T-helper 1 cell treated with Interleukin-12 subunit alpha and Interleukin-12 subunit beta and Interleukin-4 antibody, amounts not matched to agents 30 μg/mL and 1 μg/mL, for 36 hours (primary cell): ENCODE measurements at regions not wholly inside any gene's neighbourhood (a gene's known extent, or its start where the extent isn't known, plus 50 kb on each side); places are given as distances from the start of the nearest gene placed in this dataset.

Source experiments
- H3K27ac Mint-ChIP-seq: one replicate; pipeline ENCODE4 v1.8.0; 2021; ENCODE audit warnings: mild to moderate bottlenecking, mixed read lengths
- H3K27me3 Mint-ChIP-seq: one replicate; pipeline ENCODE4 v1.8.0; 2021; ENCODE audit warnings: low read depth, mixed read lengths
- H3K36me3 Mint-ChIP-seq: one replicate; pipeline ENCODE4 v1.8.0; 2021; ENCODE audit warnings: low read depth, mixed read lengths
- H3K4me1 Mint-ChIP-seq: one replicate; pipeline ENCODE4 v1.8.0; 2021; ENCODE audit warnings: low read depth, mixed read lengths
- H3K4me3 Mint-ChIP-seq: one replicate; pipeline ENCODE4 v1.8.0; 2021; ENCODE audit warnings: mild to moderate bottlenecking, moderate library complexity, mixed read lengths
- H3K9me3 Mint-ChIP-seq: one replicate; pipeline ENCODE4 v1.8.0; 2021; ENCODE audit warnings: mixed read lengths

DNA sequence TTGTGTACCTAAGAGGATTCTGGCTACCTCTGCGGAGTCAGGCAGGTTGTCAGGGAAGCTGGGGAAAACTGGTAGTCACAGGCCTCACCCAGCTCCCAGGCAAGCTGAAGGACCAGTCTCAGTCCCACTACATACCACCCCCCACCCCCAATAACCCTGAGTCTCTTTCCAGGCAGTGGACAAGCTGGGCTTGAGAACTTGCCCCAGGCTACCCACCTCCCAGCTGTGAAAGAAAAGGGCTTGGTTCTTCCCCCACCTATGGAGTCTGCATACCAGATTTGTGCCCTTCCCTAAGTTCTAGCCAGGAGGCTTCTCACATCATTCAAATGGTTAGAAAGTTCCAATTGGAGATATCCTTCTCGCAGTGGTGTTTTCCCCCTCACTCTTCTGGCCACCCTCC is 1678.8 kb downstream of the MAT2B start:
- no peak overlapping the region for H3K4me3 Mint-ChIP-seq
- no peaks in the 10 kb centered on the region for H3K27me3 Mint-ChIP-seq
- no peaks in the 10 kb centered on the region for H3K4me1 Mint-ChIP-seq
- H3K36me3 Mint-ChIP-seq, result no peaks in the 10 kb centered on the region
- H3K9me3 Mint-ChIP-seq, result peaks cover 6% of the 10 kb centered on the region
- no peak overlapping the region for H3K27ac Mint-ChIP-seq

DNA sequence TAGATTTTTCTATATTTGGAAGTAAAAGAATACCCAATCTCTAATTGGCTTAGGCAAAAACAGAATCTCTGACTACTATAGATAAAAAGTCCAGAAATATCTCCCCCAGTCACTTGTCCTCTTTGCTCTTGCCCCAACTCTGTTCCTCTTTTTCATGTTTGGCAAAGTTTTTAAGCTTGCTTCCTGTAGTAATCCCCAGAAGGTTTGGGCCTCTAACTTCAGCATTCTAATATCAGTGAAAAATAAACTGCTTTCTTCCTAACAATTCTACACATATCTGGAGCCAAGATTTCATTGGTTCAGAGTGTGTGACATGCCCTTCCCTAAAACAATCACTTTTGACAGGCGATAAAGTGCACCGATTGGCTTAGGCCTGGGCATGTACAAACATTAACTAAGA is 1680.3 kb downstream of the MAT2B start:
- Mint-ChIP-seq H3K9me3 (peaks cover 6% of the 10 kb centered on the region), H3K27ac (no peak overlapping the region), H3K36me3 (no peaks in the 10 kb centered on the region), H3K27me3 (no peaks in the 10 kb centered on the region), H3K4me3 (no peak overlapping the region), H3K4me1 (no peaks in the 10 kb centered on the region)

DNA sequence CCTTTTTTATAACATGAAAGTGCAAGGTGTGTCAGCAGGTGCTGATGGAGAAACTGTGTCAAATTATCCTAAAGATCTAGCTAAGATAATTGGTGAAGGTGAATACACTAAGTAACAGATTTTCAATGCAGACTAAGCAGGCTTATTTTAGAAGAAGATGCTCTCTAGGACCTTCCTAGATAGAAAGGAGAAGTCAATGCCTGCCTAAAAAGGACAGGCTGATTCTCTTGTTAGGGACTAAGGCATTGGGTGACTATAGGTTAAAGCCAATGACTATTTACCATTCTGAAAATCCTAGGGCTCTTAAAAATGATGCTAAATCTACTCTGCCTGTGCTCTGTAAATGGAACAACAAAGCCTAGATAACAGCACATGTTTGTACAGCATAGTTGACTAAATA is 1682.4 kb downstream of the MAT2B start:
- Mint-ChIP-seq H3K4me3 (no peak overlapping the region), H3K27ac (no peak overlapping the region), H3K9me3 (peaks cover 6% of the 10 kb centered on the region), H3K4me1 (no peaks in the 10 kb centered on the region), H3K36me3 (no peaks in the 10 kb centered on the region), H3K27me3 (no peaks in the 10 kb centered on the region)

GRCh38 chr5:165188556-165189175 is 1683.2 kb downstream of the MAT2B start:
- no peaks in the 10 kb centered on the region for H3K4me1 Mint-ChIP-seq
- no peaks in the 10 kb centered on the region for H3K27me3 Mint-ChIP-seq
- no peaks in the 10 kb centered on the region for H3K36me3 Mint-ChIP-seq
- no peak overlapping the region for H3K4me3 Mint-ChIP-seq
- H3K27ac Mint-ChIP-seq, result no peak overlapping the region
- H3K9me3 Mint-ChIP-seq, result no peaks in the 10 kb centered on the region

DNA sequence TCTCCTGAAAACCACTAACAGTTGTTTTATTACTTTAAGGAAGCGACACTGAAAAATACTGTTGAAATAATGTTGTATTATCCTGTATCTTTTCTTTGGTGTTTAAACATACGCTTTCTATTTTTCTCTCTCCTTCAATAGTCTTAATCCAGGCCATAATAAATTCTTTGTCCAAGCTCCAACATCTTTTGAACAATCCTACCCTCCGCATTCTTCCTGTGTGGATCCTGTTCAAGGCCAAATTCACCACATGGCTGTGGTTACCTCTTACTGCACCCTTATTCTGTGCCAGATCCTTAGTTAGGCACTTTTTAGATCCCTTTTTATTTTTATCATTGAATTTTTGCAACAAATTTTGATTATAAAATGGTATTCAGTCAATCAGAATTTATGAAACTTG is 1691.5 kb downstream of the MAT2B start:
- Mint-ChIP-seq H3K4me3 (no peak overlapping the region), H3K9me3 (no peaks in the 10 kb centered on the region), H3K27me3 (no peaks in the 10 kb centered on the region), H3K36me3 (no peaks in the 10 kb centered on the region), H3K27ac (no peak overlapping the region), H3K4me1 (no peaks in the 10 kb centered on the region)

DNA sequence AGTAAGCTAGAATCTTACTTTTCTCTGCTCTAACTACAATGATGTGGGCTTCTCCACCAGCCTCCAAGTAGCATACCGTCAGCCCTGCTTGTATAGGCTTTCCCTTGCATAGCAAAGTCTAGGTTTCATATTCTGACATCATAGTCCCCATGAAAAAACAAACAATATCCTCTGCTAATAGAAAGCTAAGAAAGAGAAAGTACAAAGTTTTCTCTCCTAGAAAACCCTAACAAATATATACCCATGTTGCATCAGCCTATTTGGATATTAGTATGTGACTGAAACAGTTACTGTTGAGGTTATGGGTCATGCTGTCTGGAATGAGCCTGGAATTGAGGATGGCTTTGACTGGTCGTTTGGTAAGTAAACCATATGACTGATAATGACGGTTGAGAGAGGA is 1696.0 kb downstream of the MAT2B start:
- no peaks in the 10 kb centered on the region for H3K4me1 Mint-ChIP-seq
- no peaks in the 10 kb centered on the region for H3K27me3 Mint-ChIP-seq
- no peak overlapping the region for H3K27ac Mint-ChIP-seq
- no peaks in the 10 kb centered on the region for H3K9me3 Mint-ChIP-seq
- no peaks in the 10 kb centered on the region for H3K36me3 Mint-ChIP-seq
- H3K4me3 Mint-ChIP-seq, result no peak overlapping the region

DNA sequence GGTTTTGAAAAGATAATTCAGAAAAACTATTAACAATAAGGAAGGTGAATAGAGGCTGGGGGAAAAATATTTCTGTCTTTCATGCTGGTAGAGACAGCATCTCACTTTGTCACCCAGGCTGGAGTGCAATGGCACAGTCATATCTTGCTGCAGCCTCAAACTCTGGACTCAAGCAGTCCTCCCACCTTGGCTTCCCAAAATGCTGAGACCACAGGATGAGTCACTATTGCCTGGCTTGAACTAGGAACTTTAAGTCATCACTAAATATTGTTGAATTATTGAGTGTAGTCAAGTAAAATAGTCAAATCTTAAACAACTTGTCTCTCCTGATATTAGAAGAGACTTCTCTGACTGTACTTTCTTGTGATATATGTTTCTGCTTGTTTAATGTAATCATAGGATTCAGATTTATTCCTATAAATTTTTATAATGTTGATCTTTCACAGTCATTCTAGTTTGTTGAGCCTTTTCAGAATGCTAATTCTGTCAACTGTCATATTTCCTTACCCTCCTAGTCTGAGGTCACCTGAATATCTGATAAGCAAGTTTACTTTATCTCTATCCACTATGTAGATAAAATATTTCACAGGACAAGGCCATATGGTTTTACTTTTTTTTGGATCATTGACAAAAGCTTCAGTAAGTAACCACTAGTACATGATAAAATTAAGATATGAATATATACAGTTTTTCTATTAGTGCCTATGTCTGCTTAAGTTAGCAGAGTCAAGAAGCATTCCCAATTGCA is 1696.5 kb downstream of the MAT2B start:
- Mint-ChIP-seq H3K27ac (no peak overlapping the region), H3K4me3 (no peak overlapping the region), H3K27me3 (no peaks in the 10 kb centered on the region), H3K4me1 (no peaks in the 10 kb centered on the region), H3K9me3 (no peaks in the 10 kb centered on the region), H3K36me3 (no peaks in the 10 kb centered on the region)

DNA sequence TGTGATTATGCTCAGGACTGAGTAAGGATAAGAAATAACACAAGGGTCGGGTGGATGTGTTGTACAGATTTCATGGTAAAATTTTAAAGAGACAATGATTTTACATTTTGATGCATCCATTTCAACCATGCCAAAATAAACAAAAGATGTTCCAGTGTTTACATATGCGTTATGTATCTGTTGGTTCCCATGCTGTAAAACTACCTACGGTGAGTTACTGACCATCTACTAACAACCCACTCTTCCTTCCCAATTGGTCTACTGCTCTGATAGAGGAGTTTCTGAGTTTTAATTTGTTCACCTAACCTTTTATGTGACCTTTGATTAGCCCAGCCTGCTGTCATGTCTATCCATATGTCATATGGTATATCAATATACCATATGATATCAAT is 1697.1 kb downstream of the MAT2B start:
- Mint-ChIP-seq H3K9me3 (no peaks in the 10 kb centered on the region), H3K36me3 (no peaks in the 10 kb centered on the region), H3K4me1 (no peaks in the 10 kb centered on the region), H3K27ac (no peak overlapping the region), H3K4me3 (no peak overlapping the region), H3K27me3 (no peaks in the 10 kb centered on the region)

DNA sequence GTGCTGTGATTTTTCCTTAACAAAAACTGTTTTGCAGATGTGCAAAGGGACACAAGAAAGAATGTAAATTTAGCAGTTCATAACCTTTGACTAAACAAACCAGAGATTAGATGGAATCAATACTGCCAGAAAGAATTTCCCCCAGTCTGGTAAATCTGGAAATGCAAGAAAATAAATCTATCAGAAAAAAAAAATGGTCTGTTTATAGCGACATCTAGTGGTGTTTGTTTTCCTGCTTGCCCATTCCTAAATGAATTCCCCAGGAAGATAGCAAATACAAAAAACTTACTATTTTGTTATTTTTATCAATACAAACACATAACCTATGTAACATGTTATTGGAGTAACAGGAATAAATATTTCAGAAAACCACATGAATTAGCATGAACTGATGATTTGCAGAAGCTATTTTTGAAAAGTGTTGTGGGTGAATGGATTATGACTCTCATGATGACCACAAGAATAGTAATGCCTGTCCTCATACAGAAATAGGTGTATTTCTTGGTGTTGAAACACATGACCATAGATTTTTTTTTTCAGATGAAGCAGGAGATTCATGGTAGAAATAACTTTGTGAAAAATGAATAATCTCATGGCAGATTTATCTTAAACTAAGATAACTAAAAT is 1703.8 kb downstream of the MAT2B start:
- H3K4me1 Mint-ChIP-seq, result no peaks in the 10 kb centered on the region
- H3K9me3 Mint-ChIP-seq, result no peaks in the 10 kb centered on the region
- no peaks in the 10 kb centered on the region for H3K27me3 Mint-ChIP-seq
- H3K36me3 Mint-ChIP-seq, result no peaks in the 10 kb centered on the region
- no peak overlapping the region for H3K27ac Mint-ChIP-seq
- no peak overlapping the region for H3K4me3 Mint-ChIP-seq

- Mint-ChIP-seq H3K4me1 (no peaks in the 10 kb centered on the region), H3K27me3 (no peaks in the 10 kb centered on the region), H3K4me3 (no peak overlapping the region), H3K27ac (no peak overlapping the region), H3K9me3 (no peaks in the 10 kb centered on the region), H3K36me3 (no peaks in the 10 kb centered on the region)
These were observed 1719.1 kb downstream of the MAT2B start for GRCh38 chr5:165224366-165225045.

DNA sequence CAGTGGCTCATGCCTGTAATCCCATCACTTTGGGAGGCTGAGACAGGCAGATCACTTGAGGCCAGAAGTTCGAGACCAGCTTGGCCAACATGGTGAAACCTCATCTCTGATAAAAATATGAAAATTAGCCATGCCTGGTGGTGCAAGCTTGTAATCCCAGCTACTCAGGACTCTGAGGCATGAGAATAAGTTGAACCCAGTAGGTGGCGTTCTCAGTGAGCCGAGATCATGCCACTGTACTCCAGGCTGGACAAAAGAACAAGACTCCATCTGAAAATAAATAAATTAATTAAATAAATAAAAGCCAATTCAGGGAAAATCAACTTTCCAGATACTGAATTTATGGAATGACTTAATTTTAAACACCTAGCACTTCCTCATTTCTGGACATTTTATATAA is 1722.1 kb downstream of the MAT2B start:
- H3K4me1 Mint-ChIP-seq, result no peaks in the 10 kb centered on the region
- H3K36me3 Mint-ChIP-seq, result no peaks in the 10 kb centered on the region
- H3K9me3 Mint-ChIP-seq, result no peaks in the 10 kb centered on the region
- H3K27me3 Mint-ChIP-seq, result no peaks in the 10 kb centered on the region
- H3K27ac Mint-ChIP-seq, result no peak overlapping the region
- H3K4me3 Mint-ChIP-seq, result no peak overlapping the region

- H3K4me3 Mint-ChIP-seq, result no peak overlapping the region
- no peak overlapping the region for H3K27ac Mint-ChIP-seq
- H3K27me3 Mint-ChIP-seq, result no peaks in the 10 kb centered on the region
- H3K9me3 Mint-ChIP-seq, result no peaks in the 10 kb centered on the region
- no peaks in the 10 kb centered on the region for H3K36me3 Mint-ChIP-seq
- H3K4me1 Mint-ChIP-seq, result no peaks in the 10 kb centered on the region
These were observed 1722.8 kb downstream of the MAT2B start for GRCh38 chr5:165228184-165228583.

- no peaks in the 10 kb centered on the region for H3K4me1 Mint-ChIP-seq
- no peaks in the 10 kb centered on the region for H3K9me3 Mint-ChIP-seq
- H3K27ac Mint-ChIP-seq, result no peak overlapping the region
- no peaks in the 10 kb centered on the region for H3K36me3 Mint-ChIP-seq
- H3K27me3 Mint-ChIP-seq, result no peaks in the 10 kb centered on the region
- H3K4me3 Mint-ChIP-seq, result no peak overlapping the region
These were observed 1726.5 kb downstream of the MAT2B start for GRCh38 chr5:165231821-165232508.

GRCh38 chr5:165232509-165233028 is 1727.2 kb downstream of the MAT2B start:
- Mint-ChIP-seq H3K9me3 (no peaks in the 10 kb centered on the region), H3K36me3 (no peaks in the 10 kb centered on the region), H3K27me3 (no peaks in the 10 kb centered on the region), H3K4me1 (no peaks in the 10 kb centered on the region), H3K27ac (no peak overlapping the region), H3K4me3 (no peak overlapping the region)
